Superior temporal gyrus (tissue), 1 donor: ENCODE measurements at regions not wholly inside any gene's neighbourhood (a gene's known extent, or its start where the extent isn't known, plus 50 kb on each side); places are given as distances from the start of the nearest gene placed in this dataset.
A peak's percentile ranks its signal among the peaks of the same experiment; 100 is the strongest.

Source experiments
- DNase-seq: peaks from one replicate; pipeline ENCODE4 v3.0.0-alpha.2; 2016; ENCODE audit errors: extremely low spot score

- no peak for DNase-seq
These were observed 54.6 kb downstream of the ARL4A start for GRCh38 chr7:12741951-12742575.

- DNase-seq, result no peak
These were observed 58.8 kb downstream of the ARL4A start for GRCh38 chr7:12746211-12746610.

GRCh38 chr7:12747687-12748306 is 60.4 kb downstream of the ARL4A start:
- DNase-seq, result no peak

- no peak for DNase-seq
These were observed 61.6 kb downstream of the ARL4A start for GRCh38 chr7:12749069-12749468.

GRCh38 chr7:12749746-12750145 is 62.3 kb downstream of the ARL4A start:
- DNase-seq, result no peak

- DNase-seq, result no peak
These were observed 64.3 kb downstream of the ARL4A start for GRCh38 chr7:12751764-12752163.

GRCh38 chr7:12754179-12754578 is 66.7 kb downstream of the ARL4A start:
- no peak for DNase-seq

GRCh38 chr7:12756821-12757220 is 69.4 kb downstream of the ARL4A start:
- no peak for DNase-seq

- no peak for DNase-seq
These were observed 70.0 kb downstream of the ARL4A start for GRCh38 chr7:12757443-12757842.

GRCh38 chr7:12759151-12759550 is 71.7 kb downstream of the ARL4A start:
- DNase-seq, result no peak

- no peak for DNase-seq
These were observed 73.7 kb downstream of the ARL4A start for GRCh38 chr7:12761111-12761510.

GRCh38 chr7:12761691-12762090 is 74.3 kb downstream of the ARL4A start:
- no peak for DNase-seq

GRCh38 chr7:12764458-12764891 is 77.0 kb downstream of the ARL4A start:
- DNase-seq, result peak; percentile 83

- no peak for DNase-seq
These were observed 78.1 kb downstream of the ARL4A start for GRCh38 chr7:12765431-12766100.

- no peak for DNase-seq
These were observed 79.0 kb downstream of the ARL4A start for GRCh38 chr7:12766416-12766815.

- DNase-seq, result no peak
These were observed 81.5 kb downstream of the ARL4A start for GRCh38 chr7:12768948-12769347.

- DNase-seq, result no peak
These were observed 82.0 kb downstream of the ARL4A start for GRCh38 chr7:12769444-12769843.

GRCh38 chr7:12770227-12770975 is 83.0 kb downstream of the ARL4A start:
- DNase-seq, result no peak

GRCh38 chr7:12771378-12771877 is 84.0 kb downstream of the ARL4A start:
- DNase-seq, result peak; percentile 66

GRCh38 chr7:12772768-12773167 is 85.3 kb downstream of the ARL4A start:
- no peak for DNase-seq

GRCh38 chr7:12777257-12777656 is 89.8 kb downstream of the ARL4A start:
- DNase-seq, result no peak

- no peak for DNase-seq
These were observed 92.5 kb downstream of the ARL4A start for GRCh38 chr7:12779947-12780346.
